HFF-Myc (cell line): ENCODE measurements at regions not wholly inside any gene's neighbourhood (a gene's known extent, or its start where the extent isn't known, plus 50 kb on each side); places are given as distances from the start of the nearest gene placed in this dataset.

Experiments used
- DNase-seq: peaks from one replicate; pipeline ENCODE4 v3.0.0-alpha.2; 2011; ENCODE audit warnings: low read depth; ENCODE audit errors: extremely low read depth
- H3K4me3 ChIP-seq: replicated peaks from 2 replicates; pipeline ENCODE4 v1.5.1; 2011; ENCODE audit warnings: low read depth, mild to moderate bottlenecking, control low read depth, low read length
- CTCF ChIP-seq: IDR thresholded peaks from 2 replicates; pipeline ENCODE4 v1.5.1; 2012; ENCODE audit warnings: mild to moderate bottlenecking, low read depth, low read length, control low read depth; ENCODE audit errors: missing control alignments

DNA sequence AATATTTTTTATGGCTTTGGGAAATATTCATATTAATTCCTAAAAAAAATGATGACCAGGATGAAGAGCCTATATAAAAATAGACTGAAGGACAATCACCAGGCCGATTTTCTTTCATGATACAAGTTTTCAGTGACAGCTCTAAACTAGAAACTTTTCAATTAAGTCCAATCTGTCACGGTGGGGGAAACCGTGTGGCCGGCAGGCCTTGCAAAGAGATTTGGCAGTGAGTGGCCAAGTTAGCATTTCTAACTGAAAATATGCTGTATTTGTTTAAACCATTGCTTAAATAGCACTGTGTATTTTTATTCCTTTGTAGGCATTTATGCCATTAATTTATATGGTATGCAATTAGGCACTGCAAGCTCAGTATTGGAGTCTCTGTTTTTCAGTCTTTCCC, 294.5 kb upstream of the NRIP1 start:
- no peak for TF ChIP-seq CTCF
- H3K4me3 ChIP-seq: no peak overlapping the region
- DNase-seq: no peak

DNA sequence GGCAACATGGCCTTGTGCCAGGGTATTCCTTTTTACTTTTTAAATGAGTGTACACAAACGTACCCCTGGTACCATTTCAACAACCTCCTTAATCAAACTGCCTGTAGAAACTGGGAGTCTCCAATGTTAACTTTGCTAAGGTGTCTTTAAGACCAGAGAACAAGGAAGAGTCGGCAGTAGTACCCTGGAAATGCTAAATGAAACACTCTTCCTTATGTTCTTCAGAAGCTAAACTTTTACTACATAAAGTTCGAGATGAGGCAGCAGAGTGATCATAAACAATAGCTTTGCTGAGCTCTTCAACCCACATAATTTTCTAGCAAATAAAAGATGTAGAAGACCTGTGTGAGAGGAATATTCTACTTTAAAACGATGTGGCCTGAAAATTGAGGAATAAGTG, 297.7 kb upstream of the NRIP1 start:
- no peak overlapping the region for H3K4me3 ChIP-seq
- DNase-seq: no peak
- no peak for TF ChIP-seq CTCF

- DNase-seq: no peak
- H3K4me3 ChIP-seq: no peak overlapping the region
- no peak for TF ChIP-seq CTCF
These were observed 299.1 kb upstream of the NRIP1 start for GRCh38 chr21:15363921-15364320.

- no peak for DNase-seq
- no peak overlapping the region for H3K4me3 ChIP-seq
- no peak for TF ChIP-seq CTCF
These were observed 301.1 kb upstream of the NRIP1 start for GRCh38 chr21:15365751-15366392.

DNA sequence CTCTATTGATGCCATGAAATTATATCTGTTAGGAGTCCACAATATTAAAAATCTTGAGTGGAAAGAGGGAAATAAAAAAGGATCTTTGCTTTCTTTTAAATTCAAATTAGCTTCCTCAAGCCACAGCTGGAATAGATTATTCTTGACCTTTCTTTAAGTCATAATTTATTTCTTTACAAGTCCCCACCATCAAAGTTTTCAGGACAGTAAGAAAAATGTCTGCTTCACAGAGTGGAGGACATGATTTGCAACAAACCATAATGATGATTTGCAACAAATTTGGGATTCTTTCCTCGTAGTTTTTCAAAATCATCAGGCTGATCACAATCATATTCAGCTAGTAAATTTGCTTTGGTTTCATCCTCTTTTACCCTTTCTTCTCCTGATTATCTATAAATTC, 301.8 kb upstream of the NRIP1 start:
- no peak for DNase-seq
- H3K4me3 ChIP-seq: no peak overlapping the region
- no peak for TF ChIP-seq CTCF

- no peak for DNase-seq
- H3K4me3 ChIP-seq: no peak overlapping the region
- TF ChIP-seq CTCF: no peak
These were observed 302.3 kb upstream of the NRIP1 start for GRCh38 chr21:15367061-15367626.
